ENCODE measurements at regions not wholly inside any gene's neighbourhood (a gene's known extent, or its start where the extent isn't known, plus 50 kb on each side); places are given as distances from the start of the nearest gene placed in this dataset.

GRCh38 chr12:58363971-58364370, 422.6 kb downstream of the ATP23 start:
- no peak for DNase-seq (ENCODE audit: low read depth in 2 of 2)

GRCh38 chr12:58364389-58365086, 423.2 kb downstream of the ATP23 start:
- peak in 1 of 2 donors; percentile 38 for DNase-seq (ENCODE audit: low read depth in 2 of 2)

- no peak for DNase-seq (ENCODE audit: low read depth in 2 of 2)
Observed at GRCh38 chr12:58365087-58365390, 423.7 kb downstream of the ATP23 start.

DNA sequence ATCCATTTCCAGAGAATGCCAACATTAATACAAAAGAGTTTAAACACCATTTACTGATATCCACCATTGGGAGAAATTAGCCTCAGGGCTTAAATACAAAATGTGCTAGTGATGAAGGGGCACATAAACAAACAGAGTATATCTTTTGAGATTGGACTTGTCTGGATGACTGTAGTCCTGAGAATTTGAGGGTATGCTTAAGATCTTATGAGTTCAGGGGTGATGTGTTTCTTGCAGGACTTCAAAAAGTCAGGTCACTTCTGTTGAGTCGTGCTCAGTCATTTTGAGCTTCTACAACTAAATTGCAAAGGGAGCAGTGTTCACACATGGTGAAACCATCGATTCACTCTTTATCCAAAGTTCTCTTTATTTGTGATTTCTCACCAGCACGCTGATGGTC, 425.7 kb downstream of the ATP23 start:
- DNase-seq (ENCODE audit: low read depth in 2 of 2), result no peak

DNA sequence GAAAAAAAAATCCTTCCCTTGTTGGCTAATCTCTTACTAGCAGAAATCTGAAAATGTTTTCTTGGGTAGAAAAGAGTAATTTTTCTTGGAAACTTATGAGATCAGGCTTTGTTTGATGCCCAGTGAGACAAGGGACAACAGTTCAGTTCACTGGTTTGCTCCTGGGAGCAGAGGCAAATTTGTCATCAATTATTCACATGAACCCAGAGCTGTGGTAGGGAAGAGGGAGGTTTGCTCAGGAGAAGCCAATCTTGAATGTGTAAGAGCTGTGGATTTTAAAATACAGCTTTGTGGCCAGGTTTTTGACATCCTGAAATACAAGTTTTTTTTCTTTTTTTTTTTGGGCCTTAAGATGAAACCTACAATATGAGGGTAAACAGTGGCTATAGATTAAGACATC, 426.6 kb downstream of the ATP23 start:
- no peak for DNase-seq (ENCODE audit: low read depth in 2 of 2)

DNA sequence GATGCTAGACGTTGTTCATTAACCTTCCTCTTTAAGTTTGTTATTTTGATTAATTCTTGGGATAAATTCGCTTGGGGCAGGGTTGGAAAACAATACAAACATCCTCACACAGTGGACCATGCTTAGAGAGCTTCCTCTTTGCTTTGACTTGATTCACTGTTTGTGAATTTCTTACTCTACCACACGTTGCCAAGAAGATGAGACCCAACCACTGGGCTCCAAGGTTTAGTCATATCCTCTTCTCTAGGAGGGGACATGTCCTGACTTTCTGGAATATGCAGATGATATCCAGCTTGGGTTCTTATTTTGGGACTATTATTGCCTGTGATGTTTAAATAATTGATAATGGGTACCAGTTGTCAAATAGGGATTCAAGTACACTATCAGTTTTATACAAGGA, 428.2 kb downstream of the ATP23 start:
- no peak for DNase-seq (ENCODE audit: low read depth in 2 of 2)

GRCh38 chr12:58372298-58372697, 430.9 kb downstream of the ATP23 start:
- no peak for DNase-seq (ENCODE audit: low read depth in 2 of 2)

- DNase-seq (ENCODE audit: low read depth in 2 of 2), result no peak
Observed at GRCh38 chr12:58378028-58378427, 436.7 kb downstream of the ATP23 start.

DNA sequence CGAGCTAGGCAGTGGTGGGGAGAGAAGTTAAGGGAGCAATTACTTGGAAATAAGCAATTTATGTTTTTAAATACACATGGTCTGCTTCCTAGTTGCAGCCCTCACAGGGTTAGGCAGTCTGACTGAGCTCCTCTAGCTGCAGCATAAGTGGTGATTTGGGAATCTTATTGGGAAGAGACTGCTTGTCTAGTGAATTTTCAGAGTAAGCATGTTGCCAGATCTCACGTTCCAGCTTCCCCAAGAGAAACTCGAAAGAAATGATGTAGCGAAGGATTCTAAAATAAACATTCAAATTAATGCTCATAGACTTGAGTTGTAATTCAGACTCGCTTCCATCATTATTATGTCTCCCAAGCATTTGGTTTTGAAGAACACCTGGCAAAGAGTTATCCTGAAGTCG, 440.2 kb downstream of the ATP23 start:
- DNase-seq (ENCODE audit: low read depth in 2 of 2), result no peak

GRCh38 chr12:58384196-58384595, 442.8 kb downstream of the ATP23 start:
- no peak for DNase-seq (ENCODE audit: low read depth in 2 of 2)

DNA sequence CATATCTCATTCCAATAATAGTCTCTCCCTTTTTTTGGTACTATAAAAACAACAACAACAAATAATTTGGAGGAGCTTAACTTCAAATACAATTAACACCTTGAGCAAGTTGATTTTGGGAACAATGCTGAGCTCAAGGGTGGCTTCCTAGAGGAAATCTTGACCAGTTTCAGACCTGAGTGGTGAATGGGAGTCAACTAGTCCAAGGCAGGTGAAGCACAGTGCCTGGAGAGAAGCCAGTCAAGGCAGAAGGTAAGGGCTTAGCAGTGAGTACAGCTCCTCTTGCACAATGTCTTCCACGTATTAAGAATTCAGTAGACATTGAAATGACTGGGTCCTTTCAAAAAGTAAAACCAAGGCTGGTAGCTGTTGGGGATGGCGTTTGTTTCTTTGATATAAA, 444.8 kb downstream of the ATP23 start:
- no peak for DNase-seq (ENCODE audit: low read depth in 2 of 2)

- peak in 1 of 2 donors; percentile 67 for DNase-seq (ENCODE audit: low read depth in 2 of 2)
Observed at GRCh38 chr12:58387199-58387598, 445.8 kb downstream of the ATP23 start.

GRCh38 chr12:58388261-58388660, 446.9 kb downstream of the ATP23 start:
- no peak for DNase-seq (ENCODE audit: low read depth in 2 of 2)

GRCh38 chr12:58393152-58393551, 451.8 kb downstream of the ATP23 start:
- DNase-seq (ENCODE audit: low read depth in 2 of 2), result no peak

- DNase-seq (ENCODE audit: low read depth in 2 of 2), result no peak
Observed at GRCh38 chr12:58395056-58395455, 453.7 kb downstream of the ATP23 start.

DNA sequence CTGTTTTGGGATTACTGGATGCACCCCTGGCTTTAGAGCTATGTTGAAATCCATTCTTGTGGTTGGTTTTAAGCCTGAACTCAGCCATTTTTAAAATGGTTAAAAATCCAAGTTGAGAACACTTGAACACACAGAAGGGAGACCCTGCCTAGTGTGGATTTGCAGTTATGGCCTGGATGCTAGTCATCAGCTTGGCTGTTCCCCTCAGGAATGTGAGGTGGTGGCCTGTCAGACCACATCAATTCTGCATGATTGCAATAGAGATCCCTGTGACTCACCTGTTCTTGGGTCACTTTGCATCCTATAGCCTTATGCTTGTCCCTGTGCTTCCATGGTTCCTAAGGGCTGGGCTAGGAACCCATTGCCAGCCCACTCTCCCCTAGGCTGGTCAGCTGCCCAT, 454.1 kb downstream of the ATP23 start:
- no peak for DNase-seq (ENCODE audit: low read depth in 2 of 2)

- DNase-seq (ENCODE audit: low read depth in 2 of 2), result no peak
Observed at GRCh38 chr12:58396239-58396638, 454.9 kb downstream of the ATP23 start.

DNA sequence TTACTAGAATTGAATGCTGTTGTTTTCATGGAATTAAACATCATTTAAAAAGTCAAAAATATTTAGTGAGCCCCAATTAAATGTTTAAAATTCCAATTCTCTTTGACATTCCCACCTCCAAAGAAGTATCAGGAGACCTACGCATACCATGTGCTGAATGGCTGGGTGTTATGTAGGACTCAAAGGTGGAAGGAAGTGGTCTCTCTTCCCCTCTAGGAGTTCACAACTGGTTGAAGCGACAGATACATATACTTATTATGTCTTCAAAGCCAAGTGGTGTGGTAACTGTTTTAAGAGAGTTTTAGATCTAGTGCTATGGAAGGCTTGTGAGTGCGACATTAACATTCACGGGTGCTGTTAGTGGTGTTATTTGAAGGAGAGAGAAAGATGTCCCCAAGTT, 464.0 kb downstream of the ATP23 start:
- no peak for DNase-seq (ENCODE audit: low read depth in 2 of 2)

- peak; percentile 57 to 84 for DNase-seq (ENCODE audit: low read depth in 2 of 2)
Observed at GRCh38 chr12:58408516-58408915, 467.1 kb downstream of the ATP23 start.

DNA sequence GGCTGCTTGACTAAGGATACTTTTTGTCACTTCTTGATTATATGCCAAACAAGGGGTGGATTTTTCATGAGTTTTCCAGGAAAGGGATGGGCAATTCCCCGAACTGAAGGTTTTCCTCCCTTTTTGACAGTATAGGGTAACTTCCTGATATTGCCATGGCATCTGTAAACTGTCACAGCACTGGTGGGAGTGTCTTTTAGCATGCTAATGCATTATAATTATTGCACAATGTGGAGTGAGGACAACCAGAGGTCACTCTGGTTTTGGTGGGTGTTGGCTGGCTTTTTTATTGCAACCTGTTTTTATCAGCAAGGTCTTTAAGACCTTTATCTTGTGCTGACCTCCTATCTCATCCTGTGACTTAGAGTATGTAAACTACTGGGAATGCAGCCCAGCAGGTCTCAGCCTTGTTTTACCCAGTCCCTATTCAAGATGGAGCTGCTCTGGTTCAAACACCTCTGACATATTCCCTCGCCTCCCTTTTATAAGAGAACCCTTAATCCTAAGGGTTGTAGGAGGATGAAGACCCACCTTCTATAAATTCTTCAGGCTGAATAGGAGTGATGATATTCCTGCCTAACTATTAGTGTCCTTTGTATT, 471.2 kb downstream of the ATP23 start:
- DNase-seq (ENCODE audit: low read depth in 2 of 2), result peak; percentile 7 to 56

DNA sequence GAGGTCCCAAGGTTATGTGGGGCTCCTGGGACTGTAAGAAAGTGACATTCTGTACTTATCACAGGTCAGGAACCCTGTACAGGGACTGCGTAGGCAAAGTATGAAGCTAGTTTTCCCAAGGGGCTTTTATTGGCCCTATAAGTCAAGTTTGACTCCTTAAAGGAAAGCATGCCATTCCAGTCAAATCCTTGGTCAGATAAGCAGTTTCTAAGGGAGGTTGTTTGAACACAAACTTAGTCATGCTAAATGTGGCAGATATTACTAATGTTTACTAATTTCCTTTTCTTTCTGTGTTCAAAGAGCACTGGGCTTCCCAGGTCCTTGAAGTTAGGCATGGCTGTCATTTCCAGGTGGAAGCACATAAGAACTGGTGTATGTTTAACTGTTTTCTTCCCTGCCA, 472.4 kb downstream of the ATP23 start:
- peak in 1 of 2 donors; percentile 95 for DNase-seq (ENCODE audit: low read depth in 2 of 2)

DNA sequence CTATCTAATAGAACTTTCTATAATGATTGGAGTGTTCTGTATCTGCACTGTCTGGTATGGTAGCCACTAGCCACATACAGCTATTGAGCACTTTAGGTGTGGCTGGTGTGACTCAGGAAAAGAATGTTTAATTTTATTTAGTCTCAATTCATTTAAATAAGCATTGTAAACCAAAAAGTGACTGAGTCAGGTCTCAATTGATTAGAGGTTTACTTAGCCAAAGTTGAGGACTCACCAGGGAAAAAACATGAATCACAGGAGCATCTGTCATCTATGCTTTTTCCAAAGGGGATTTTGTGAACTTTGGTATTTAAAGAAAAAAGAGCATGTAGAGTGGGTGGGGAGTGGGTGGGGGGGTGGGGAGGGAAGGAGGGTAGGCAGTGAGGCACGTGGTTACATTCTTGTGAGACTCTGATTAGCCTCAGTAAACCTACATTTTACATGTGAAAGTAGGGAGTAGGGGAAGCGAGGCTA, 473.1 kb downstream of the ATP23 start:
- DNase-seq (ENCODE audit: low read depth in 2 of 2), result peak in 1 of 2 donors; percentile 71

DNA sequence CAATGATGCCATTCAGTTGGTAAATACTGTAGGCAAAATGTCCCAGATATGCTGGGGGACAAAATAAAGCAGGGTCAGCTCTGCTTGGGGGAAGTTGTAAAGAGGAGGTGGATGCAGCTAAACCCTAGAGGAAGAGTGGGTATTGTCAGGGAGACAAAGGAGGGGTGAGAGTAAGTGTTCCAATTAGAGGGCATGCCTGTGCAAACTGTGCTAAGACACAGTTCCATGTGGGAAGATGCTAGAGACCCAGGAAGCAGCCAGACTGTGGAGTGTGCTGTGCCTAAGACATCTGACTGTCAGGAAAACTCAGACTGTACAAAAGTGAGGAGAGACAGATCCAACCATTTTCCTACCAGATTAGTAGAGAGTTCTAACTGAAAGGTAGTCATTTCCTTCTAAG, 474.3 kb downstream of the ATP23 start:
- DNase-seq (ENCODE audit: low read depth in 2 of 2), result no peak

GRCh38 chr12:58416236-58416635, 474.9 kb downstream of the ATP23 start:
- peak; percentile 5 to 60 for DNase-seq (ENCODE audit: low read depth in 2 of 2)

Data from lung microvascular endothelial cell (primary cell).